ENCODE measurements at regions not wholly inside any gene's neighbourhood (a gene's known extent, or its start where the extent isn't known, plus 50 kb on each side); places are given as distances from the start of the nearest gene placed in this dataset.

- TF ChIP-seq POLR2AphosphoS5 (IDR thresholded peaks at IDR 0.05; ENCODE audit: low read depth, low read length): no peak
- TF ChIP-seq, protein P1, sequence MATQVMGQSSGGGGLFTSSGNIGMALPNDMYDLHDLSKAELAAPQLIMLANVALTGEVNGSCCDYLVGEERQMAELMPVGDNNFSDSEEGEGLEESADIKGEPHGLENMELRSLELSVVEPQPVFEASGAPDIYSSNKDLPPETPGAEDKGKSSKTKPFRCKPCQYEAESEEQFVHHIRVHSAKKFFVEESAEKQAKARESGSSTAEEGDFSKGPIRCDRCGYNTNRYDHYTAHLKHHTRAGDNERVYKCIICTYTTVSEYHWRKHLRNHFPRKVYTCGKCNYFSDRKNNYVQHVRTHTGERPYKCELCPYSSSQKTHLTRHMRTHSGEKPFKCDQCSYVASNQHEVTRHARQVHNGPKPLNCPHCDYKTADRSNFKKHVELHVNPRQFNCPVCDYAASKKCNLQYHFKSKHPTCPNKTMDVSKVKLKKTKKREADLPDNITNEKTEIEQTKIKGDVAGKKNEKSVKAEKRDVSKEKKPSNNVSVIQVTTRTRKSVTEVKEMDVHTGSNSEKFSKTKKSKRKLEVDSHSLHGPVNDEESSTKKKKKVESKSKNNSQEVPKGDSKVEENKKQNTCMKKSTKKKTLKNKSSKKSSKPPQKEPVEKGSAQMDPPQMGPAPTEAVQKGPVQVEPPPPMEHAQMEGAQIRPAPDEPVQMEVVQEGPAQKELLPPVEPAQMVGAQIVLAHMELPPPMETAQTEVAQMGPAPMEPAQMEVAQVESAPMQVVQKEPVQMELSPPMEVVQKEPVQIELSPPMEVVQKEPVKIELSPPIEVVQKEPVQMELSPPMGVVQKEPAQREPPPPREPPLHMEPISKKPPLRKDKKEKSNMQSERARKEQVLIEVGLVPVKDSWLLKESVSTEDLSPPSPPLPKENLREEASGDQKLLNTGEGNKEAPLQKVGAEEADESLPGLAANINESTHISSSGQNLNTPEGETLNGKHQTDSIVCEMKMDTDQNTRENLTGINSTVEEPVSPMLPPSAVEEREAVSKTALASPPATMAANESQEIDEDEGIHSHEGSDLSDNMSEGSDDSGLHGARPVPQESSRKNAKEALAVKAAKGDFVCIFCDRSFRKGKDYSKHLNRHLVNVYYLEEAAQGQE (IDR thresholded peaks at IDR 0.05; ENCODE audit: insufficient read depth in 1 of 2, low read depth in 2 of 2, low read length in 2 of 2): no peak
- no peak for TF ChIP-seq SIN3A (IDR thresholded peaks at IDR 0.05; ENCODE audit: borderline replicate concordance, insufficient read depth, low read length)
- no peak for TF ChIP-seq TAF1 (IDR thresholded peaks at IDR 0.05; ENCODE audit: borderline replicate concordance, insufficient read depth, low read length)
- no peak for TF ChIP-seq FOXP2 (optimal IDR thresholded peaks at IDR 0.05; ENCODE audit: borderline replicate concordance, extremely low read depth, extremely low read length, insufficient read depth)
Observed at GRCh38 chr18:43649649-43650357, 372.5 kb upstream of the SYT4 start.

DNA sequence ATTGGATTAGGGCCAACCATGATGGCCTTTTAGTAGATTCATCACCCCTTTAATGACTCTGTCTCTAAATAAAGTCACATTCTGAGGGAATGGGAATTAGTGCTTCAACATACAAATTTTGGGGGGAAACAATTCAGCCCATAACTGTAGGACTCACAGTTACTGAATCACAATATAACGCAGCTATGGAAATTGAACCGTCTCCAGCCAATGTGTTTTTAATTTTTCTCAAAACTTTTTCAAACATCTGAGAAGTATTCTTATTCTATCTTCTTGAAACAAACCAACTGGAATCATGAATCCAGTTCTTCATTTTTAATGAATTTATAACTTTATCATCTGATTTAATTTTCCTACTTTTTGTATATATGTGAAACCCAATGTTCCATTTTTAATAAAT, 373.1 kb upstream of the SYT4 start:
- TF ChIP-seq TAF1 (IDR thresholded peaks at IDR 0.05; ENCODE audit: borderline replicate concordance, insufficient read depth, low read length): no peak
- TF ChIP-seq, protein P1 (IDR thresholded peaks at IDR 0.05; ENCODE audit: insufficient read depth in 1 of 2, low read depth in 2 of 2, low read length in 2 of 2): no peak
- no peak for TF ChIP-seq SIN3A (IDR thresholded peaks at IDR 0.05; ENCODE audit: borderline replicate concordance, insufficient read depth, low read length)
- TF ChIP-seq POLR2AphosphoS5 (IDR thresholded peaks at IDR 0.05; ENCODE audit: low read depth, low read length): no peak
- TF ChIP-seq FOXP2 (optimal IDR thresholded peaks at IDR 0.05; ENCODE audit: borderline replicate concordance, extremely low read depth, extremely low read length, insufficient read depth): no peak

DNA sequence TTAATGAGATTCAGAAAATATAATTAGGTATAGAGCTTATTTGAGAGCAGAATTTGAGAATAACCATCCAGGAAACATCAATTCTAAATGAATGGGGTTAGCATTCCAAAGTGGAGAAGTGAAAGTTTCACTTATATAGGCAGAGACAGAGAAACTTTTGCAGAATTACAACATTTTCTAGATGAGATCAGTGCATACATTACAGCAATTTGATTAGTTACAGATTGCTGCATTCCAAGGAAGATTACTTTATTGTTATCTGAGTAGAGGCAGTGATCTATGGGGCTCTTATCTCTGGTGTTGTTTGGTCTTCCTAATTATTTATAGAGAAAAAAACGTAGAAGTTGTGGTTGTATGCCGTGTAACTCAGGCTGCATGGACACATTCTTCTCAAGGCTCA, 373.8 kb upstream of the SYT4 start:
- TF ChIP-seq SIN3A (IDR thresholded peaks at IDR 0.05; ENCODE audit: borderline replicate concordance, insufficient read depth, low read length): no peak
- no peak for TF ChIP-seq TAF1 (IDR thresholded peaks at IDR 0.05; ENCODE audit: borderline replicate concordance, insufficient read depth, low read length)
- TF ChIP-seq, protein P1 (IDR thresholded peaks at IDR 0.05; ENCODE audit: insufficient read depth in 1 of 2, low read depth in 2 of 2, low read length in 2 of 2): no peak
- no peak for TF ChIP-seq FOXP2 (optimal IDR thresholded peaks at IDR 0.05; ENCODE audit: borderline replicate concordance, extremely low read depth, extremely low read length, insufficient read depth)
- TF ChIP-seq POLR2AphosphoS5 (IDR thresholded peaks at IDR 0.05; ENCODE audit: low read depth, low read length): no peak

DNA sequence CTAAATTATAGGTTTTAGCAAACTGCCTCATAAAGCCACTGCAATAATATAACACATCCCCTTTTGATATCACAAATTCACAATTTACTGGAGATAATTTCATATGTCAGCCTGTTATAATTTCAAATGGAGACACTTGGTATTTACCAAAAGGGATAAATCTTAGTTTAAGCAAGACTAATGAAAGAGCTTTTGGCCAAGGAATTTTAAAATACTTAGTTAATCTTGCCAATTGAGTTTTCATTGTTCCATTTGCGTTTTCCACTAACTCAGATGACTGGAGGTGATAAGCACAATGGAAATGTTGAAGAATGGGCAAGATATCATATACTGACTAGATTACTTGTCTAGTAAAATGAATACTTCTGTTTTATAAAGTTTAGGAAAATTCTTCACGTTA, 379.3 kb upstream of the SYT4 start:
- no peak for TF ChIP-seq POLR2AphosphoS5 (IDR thresholded peaks at IDR 0.05; ENCODE audit: low read depth, low read length)
- no peak for TF ChIP-seq TAF1 (IDR thresholded peaks at IDR 0.05; ENCODE audit: borderline replicate concordance, insufficient read depth, low read length)
- TF ChIP-seq, protein P1 (IDR thresholded peaks at IDR 0.05; ENCODE audit: insufficient read depth in 1 of 2, low read depth in 2 of 2, low read length in 2 of 2): no peak
- no peak for TF ChIP-seq SIN3A (IDR thresholded peaks at IDR 0.05; ENCODE audit: borderline replicate concordance, insufficient read depth, low read length)
- TF ChIP-seq FOXP2 (optimal IDR thresholded peaks at IDR 0.05; ENCODE audit: borderline replicate concordance, extremely low read depth, extremely low read length, insufficient read depth): no peak

Measured in PFSK-1 (cell line).